ENCODE measurements at regions not wholly inside any gene's neighbourhood (a gene's known extent, or its start where the extent isn't known, plus 50 kb on each side); places are given as distances from the start of the nearest gene placed in this dataset.
"Not testable (repeated sequence)": the region's sequence is repeated elsewhere in the genome, so short reads cannot be mapped to it uniquely, and the experiment has no call there.

- DNase-seq (ENCODE audit: low read depth in 3 of 3, low spot score in 1 of 3), result not testable (repeated sequence)
These were observed 203.5 kb downstream of the DLL1 start for GRCh38 chr6:170087421-170087780.

DNA sequence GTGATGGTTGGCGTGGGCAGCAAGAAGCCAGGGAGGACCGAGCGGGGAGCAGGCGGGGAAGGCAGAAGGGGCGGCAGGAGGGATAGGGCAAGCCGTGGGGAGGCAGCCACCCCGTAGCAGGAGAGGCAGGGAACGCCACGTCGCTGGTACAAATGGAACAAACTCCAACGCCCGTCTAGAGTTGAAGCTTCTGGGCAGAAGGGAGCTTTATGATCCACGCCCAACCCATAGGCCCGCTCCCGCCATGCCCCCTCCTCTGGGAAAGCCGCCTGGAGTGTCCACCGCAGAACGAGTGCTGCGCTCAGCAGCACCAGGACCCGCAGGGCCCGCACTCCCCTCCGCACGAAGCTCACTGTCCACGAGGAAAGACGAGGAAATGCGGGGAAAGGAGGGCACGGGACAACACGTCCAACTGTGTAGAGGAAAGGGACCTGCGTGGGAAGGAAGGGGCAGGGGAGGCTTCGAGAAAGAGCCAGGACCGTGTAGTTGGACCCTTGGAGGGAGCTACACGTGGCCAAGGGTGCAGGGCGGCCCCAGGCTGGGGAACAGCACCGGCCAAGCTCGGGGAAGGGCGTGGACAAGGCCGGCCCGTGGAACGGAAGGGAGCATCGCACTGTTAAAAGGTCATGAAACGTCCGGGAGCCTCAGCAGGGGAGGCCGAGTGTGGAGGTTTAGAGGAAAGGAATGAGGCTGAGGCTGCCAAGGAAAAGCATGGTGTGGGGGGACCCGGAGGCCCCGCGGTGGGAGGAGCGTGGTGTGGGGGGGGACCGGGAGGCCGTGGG lies 204.0 kb downstream of the DLL1 start:
- DNase-seq (ENCODE audit: low read depth in 3 of 3, low spot score in 1 of 3), result no peak

DNA sequence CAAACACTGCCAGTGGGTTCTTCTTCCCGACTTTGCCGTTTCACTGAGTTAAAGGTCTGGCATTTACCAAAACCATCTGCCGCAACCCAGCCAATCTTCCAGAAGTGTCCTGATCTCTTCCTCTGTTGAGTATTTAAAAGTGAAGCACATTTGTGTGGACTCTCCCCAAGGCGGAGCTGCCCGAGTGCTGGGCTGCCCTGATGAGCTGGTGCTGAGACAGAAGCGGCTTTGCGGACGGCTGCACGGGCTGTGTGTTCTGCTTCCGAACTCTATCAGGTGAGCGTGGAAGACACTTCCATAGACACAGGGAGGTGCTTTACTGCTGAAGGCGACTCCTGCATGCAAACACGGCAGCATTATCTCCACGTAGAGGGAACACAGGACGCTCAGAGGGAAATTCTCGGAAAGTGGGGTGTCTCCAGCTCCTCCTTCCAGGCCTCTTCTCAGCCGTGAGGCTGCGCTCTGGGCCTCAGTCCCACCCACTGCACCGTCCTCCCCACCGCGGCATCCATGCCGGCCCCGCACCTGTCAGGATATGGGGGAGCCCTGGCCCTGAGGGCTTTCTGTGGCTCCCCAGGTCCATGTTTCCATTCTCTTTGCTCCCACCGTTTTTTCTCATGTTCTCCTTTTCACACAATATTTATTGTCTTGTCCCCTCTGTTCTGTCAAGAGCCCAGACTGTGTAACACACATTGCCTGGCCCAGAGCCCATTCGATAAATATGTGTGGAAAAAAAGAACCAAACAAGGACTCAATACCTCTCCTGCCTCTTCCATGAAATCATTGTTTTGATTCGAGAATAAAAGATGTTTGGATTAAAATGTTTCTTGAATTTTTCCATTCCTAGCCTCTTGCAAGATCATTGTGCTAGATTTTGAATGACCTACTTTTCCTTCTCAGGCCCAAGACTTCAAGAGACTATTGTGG lies 205.1 kb downstream of the DLL1 start:
- no peak for DNase-seq (ENCODE audit: low read depth in 3 of 3, low spot score in 1 of 3)

DNA sequence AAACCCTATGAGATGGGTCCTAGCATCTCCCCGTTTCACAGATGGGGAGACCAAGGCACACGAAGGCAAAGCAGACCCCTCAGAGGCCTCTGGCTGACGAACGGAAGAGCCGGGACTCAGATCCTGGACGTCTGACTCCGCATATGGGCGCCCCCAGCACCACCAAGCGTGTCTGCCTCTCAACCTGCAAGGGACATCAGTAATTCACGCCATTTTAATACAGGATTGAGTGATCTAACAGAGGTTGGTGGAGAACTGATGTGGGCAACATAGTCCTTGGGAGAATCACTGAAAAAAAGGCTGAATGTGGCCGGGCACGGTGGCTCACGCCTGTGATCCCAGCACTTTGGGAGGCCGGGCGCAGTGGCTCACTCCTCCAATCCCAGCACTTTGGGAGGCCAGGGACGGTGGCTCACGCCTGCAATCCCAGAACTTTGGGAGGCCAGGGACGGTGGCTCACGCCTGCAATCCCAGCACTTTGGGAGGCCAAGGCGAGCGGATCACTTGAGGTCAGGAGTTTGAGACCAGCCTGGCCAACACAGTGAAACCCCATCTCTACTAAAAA lies 206.6 kb downstream of the DLL1 start:
- no peak for DNase-seq (ENCODE audit: low read depth in 3 of 3, low spot score in 1 of 3)

DNA sequence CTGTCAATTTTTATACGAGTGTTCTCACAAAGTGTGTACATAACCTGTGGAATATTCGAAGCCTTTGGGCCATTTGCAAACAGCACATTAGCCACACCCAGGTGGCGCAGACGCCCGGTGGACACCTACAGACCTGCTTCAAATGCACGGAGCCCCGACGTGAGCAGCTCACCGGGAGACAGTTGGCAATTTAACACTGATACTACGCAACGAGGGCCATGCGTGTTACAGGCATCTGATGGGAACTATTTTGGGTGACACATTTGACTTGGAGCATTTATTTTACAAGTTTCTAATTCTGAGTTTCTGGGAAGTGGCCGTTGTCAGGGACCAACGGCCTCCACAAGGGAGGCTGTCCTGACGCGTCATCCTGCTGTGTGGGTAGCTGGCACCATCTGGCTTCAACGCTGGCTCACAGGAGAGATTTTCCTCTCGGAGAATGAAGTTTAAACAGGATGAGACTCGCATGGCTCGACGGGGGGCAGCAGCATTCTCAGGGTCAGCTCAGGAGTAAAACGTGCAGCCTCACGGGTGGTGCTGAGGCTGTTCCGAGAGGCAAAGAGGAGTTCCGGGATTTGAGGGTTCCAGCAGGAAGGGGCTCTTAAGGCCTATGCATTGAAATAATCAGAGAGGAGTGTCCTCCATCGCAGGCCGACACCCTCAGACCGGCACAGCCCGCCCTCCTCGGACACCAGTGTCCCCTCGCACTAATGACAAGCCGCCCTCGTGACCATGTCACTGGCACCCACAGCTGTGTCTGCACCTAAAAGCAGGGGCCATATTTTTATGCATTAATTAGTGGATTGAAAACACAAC lies 207.4 kb downstream of the DLL1 start:
- no peak for DNase-seq (ENCODE audit: low read depth in 3 of 3, low spot score in 1 of 3)

- no peak for DNase-seq (ENCODE audit: low read depth in 3 of 3, low spot score in 1 of 3)
These were observed 208.2 kb downstream of the DLL1 start for GRCh38 chr6:170082531-170083187.

DNA sequence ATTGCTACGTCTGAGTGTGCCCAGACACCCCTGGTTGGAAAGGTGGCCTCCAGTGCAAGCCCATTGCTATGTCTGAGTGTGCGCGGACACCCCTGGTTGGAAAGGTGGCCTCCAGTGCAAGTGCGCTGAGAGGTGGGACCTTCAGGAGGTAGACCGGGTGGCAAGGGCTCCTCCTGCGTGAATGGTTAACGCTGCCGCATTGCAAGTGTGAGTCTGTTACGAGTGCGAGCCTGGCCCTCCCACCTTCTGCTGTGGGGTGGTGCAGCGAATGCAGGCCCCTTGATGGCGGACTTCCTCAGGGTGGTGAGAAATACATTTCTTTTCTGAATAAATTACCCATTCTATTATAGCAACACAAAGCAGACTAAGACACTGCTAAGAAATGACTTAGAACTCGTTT lies 208.8 kb downstream of the DLL1 start:
- no peak for DNase-seq (ENCODE audit: low read depth in 3 of 3, low spot score in 1 of 3)

- DNase-seq (ENCODE audit: low read depth in 3 of 3, low spot score in 1 of 3), result no peak
These were observed 209.3 kb downstream of the DLL1 start for GRCh38 chr6:170081556-170081955.

DNA sequence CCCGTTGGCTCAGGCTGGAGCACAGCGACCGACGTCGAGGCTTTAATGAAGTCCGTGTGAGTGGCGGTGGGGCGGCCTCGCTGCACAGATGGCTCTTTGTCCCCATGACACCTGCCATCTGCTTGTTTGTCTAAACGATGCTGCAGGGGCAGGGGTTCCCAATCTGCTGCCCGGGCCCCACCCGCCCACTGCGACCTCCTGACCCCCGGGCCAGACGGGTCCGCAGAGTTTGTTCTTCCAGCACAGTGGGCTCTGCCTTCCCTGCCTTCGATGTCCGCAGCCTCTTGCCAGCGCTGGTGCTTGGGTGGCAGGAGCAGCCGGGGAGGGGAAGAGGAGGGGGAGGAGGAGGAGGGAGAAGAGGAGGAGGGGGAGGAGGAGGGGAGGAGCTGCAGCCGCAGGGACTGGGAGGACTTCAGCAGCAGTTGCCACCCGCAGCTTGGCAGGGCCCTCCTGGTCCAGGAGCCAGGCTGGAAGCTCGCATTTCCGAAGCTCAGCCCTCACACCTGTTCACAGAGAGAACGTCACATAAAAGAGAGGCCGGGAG lies 210.0 kb downstream of the DLL1 start:
- DNase-seq (ENCODE audit: low read depth in 3 of 3, low spot score in 1 of 3), result no peak

DNA sequence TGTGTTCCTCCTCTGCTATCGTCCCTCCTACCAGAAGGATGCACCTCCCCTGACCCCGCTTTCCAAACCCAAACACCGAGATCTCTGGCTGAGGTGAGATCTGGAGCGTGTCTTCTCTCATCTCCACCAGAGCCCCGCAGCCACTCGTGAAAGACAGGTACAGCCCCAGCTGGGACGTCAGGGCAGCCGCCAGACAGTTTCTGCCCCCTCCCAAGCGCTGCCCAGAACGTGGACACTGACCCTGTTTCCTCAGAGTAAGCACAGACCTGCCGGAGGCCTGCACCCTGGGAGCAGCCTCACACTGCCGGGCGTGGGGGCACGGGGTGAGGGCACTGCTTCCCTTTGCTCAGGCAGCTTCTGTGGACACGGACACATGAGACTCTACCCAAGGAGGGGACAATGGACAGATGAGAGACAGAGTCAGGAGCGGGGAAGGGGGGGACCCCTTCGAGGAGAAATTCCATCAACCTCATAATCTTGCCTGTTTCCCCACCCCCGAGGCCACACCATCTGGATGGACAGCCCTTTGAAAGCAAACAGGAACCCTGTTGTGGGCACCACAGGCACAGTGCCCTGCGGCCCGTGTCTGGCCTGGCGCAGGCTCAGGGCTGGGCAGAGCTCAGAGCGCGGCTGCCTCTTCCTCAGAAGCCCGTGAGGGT lies 210.6 kb downstream of the DLL1 start:
- DNase-seq (ENCODE audit: low read depth in 3 of 3, low spot score in 1 of 3), result no peak

GRCh38 chr6:170076466-170077165 lies 214.3 kb downstream of the DLL1 start:
- no peak for DNase-seq (ENCODE audit: low read depth in 3 of 3, low spot score in 1 of 3)

- no peak for DNase-seq (ENCODE audit: low read depth in 3 of 3, low spot score in 1 of 3)
These were observed 215.1 kb downstream of the DLL1 start for GRCh38 chr6:170075659-170076223.

- DNase-seq (ENCODE audit: low read depth in 3 of 3, low spot score in 1 of 3), result no peak
These were observed 216.0 kb downstream of the DLL1 start for GRCh38 chr6:170074907-170075306.

DNA sequence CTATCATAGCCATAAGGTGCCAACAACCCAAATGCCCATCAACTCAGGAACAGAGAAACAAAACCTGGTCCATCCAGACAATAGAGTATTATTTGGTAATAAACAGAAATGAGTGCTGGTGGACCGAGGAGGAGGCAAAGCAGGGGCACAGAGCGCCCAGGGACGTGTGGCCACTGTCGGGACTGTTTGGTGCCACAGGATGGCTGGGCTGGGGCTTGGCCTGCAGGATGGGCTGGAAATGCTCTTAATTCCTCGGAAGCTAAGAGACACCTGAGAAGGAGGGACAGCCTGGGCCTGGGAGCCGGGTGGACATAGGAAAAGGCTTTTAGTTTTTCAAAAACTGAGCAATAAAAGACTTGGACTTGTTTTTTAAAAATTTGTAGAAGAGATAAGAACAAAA lies 216.4 kb downstream of the DLL1 start:
- no peak for DNase-seq (ENCODE audit: low read depth in 3 of 3, low spot score in 1 of 3)

GRCh38 chr6:170073846-170074245 lies 217.0 kb downstream of the DLL1 start:
- no peak for DNase-seq (ENCODE audit: low read depth in 3 of 3, low spot score in 1 of 3)

- DNase-seq (ENCODE audit: low read depth in 3 of 3, low spot score in 1 of 3), result no peak
These were observed 218.6 kb downstream of the DLL1 start for GRCh38 chr6:170072246-170072645.

DNA sequence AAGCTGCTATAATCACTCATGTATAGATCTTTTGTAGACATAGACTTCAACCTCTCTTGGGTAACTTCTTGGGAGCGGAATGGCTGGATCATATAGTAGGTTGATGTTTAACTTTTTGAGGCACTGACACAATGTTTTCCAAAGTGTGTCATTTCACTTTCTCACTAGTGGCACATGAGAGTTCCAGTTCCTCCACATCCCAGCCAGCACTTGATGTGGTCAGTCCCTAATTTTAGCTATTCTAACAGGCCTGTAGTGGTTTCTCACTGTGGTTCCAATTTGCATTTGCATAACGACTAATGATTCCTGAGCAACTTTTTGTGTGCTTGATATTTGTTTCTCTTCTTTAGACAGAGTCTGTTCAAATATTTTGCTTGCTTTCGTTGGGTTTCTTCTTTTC lies 221.3 kb downstream of the DLL1 start:
- no peak for DNase-seq (ENCODE audit: low read depth in 3 of 3, low spot score in 1 of 3)

DNA sequence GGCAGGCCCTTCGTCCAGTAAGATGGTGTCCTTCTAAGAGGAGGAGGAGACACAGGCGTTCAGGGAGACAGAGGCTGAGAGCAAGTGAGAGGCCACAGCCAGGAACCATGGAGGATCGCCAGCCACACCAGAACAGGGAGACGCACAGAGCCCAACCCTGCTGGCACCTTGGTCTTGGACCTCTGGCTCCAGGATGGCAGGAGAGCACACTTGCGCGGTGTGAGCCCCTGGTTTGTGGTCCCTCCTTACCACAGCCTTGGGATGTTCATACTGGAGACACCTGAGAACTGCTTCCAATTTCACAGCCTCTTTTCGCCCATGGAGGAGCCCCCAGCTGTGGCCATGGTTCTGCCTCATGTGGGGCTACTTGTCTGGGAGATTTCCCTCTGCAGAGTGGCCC lies 222.4 kb downstream of the DLL1 start:
- DNase-seq (ENCODE audit: low read depth in 3 of 3, low spot score in 1 of 3), result no peak

DNA sequence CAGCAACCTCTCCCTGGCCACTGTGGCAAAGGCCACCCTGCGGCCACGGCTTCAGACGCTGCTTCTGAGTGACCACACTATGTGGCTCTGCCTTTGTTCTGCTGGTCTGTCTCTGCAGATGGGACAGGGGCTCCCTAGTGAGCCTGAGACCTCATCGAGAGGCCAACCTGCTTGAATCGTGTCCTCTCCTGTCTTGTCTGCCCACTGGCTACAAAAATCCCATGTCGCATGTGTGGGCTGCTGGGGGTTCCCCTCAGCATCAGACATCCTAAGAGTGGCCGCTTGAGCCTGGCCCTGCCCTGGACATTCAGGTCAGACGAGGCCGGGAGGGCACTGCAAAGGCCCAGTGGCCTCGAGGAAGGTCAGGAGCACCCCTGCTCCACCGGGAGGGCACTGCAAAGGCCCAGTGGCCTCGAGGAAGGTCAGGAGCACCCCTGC lies 222.9 kb downstream of the DLL1 start:
- no peak for DNase-seq (ENCODE audit: low read depth in 3 of 3, low spot score in 1 of 3)
